ENCODE measurements at regions not wholly inside any gene's neighbourhood (a gene's known extent, or its start where the extent isn't known, plus 50 kb on each side); places are given as distances from the start of the nearest gene placed in this dataset.
A peak's percentile ranks its signal among the peaks of the same experiment; 100 is the strongest.
"Not testable (repeated sequence)": the region's sequence is repeated elsewhere in the genome, so short reads cannot be mapped to it uniquely, and the experiment has no call there.

- no peak for DNase-seq
These were observed 147.2 kb downstream of the NDUFA12 start for GRCh38 chr12:94856324-94856723.

GRCh38 chr12:94855853-94856252 lies 147.6 kb downstream of the NDUFA12 start:
- DNase-seq, result no peak

- DNase-seq, result no peak
These were observed 152.0 kb downstream of the NDUFA12 start for GRCh38 chr12:94851396-94852028.

- DNase-seq, result no peak
These were observed 154.0 kb downstream of the NDUFA12 start for GRCh38 chr12:94849411-94849976.

- no peak for DNase-seq
These were observed 154.5 kb downstream of the NDUFA12 start for GRCh38 chr12:94848966-94849365.

- no peak for DNase-seq
These were observed 158.4 kb downstream of the NDUFA12 start for GRCh38 chr12:94845110-94845509.

GRCh38 chr12:94844452-94844851 lies 159.0 kb downstream of the NDUFA12 start:
- no peak for DNase-seq

GRCh38 chr12:94841904-94842610 lies 161.4 kb downstream of the NDUFA12 start:
- no peak for DNase-seq

GRCh38 chr12:94841177-94841576 lies 162.3 kb downstream of the NDUFA12 start:
- peak; percentile 3 for DNase-seq

GRCh38 chr12:94839347-94839746 lies 164.2 kb downstream of the NDUFA12 start:
- DNase-seq, result no peak

GRCh38 chr12:94836952-94837670 lies 166.4 kb downstream of the NDUFA12 start:
- not testable (repeated sequence) for DNase-seq

- no peak for DNase-seq
These were observed 169.4 kb downstream of the NDUFA12 start for GRCh38 chr12:94834036-94834625.

- DNase-seq, result peak; percentile 91
These were observed 170.5 kb downstream of the NDUFA12 start for GRCh38 chr12:94832780-94833681.

- no peak for DNase-seq
These were observed 171.4 kb downstream of the NDUFA12 start for GRCh38 chr12:94832105-94832504.

GRCh38 chr12:94831081-94831751 lies 172.3 kb downstream of the NDUFA12 start:
- no peak for DNase-seq

GRCh38 chr12:94829552-94829951 lies 173.9 kb downstream of the NDUFA12 start:
- DNase-seq, result no peak

GRCh38 chr12:94819011-94819410 lies 168.7 kb upstream of the TMCC3 start:
- no peak for DNase-seq

- DNase-seq, result no peak
These were observed 167.3 kb upstream of the TMCC3 start for GRCh38 chr12:94817695-94818075.

- not testable (repeated sequence) for DNase-seq
These were observed 166.8 kb upstream of the TMCC3 start for GRCh38 chr12:94817201-94817600.

- not testable (repeated sequence) for DNase-seq
These were observed 166.4 kb upstream of the TMCC3 start for GRCh38 chr12:94816746-94817145.

- no peak for DNase-seq
These were observed 165.6 kb upstream of the TMCC3 start for GRCh38 chr12:94815958-94816357.

- no peak for DNase-seq
These were observed 165.1 kb upstream of the TMCC3 start for GRCh38 chr12:94815450-94815849.

Data from NCI-H2171 (cell line).